HG02870 (cell line): ENCODE measurements at regions not wholly inside any gene's neighbourhood (a gene's known extent, or its start where the extent isn't known, plus 50 kb on each side); places are given as distances from the start of the nearest gene placed in this dataset.
"Not testable (repeated sequence)": the region's sequence is repeated elsewhere in the genome, so short reads cannot be mapped to it uniquely, and the experiment has no call there.

Experiments
- ATAC-seq: cut with Tn5 transposase; IDR thresholded peaks from one replicate; pipeline ENCODE4 v1.9.1; 2021; ENCODE audit warnings: mild to moderate bottlenecking, moderate library complexity; ENCODE audit not compliant: unreplicated experiment

DNA sequence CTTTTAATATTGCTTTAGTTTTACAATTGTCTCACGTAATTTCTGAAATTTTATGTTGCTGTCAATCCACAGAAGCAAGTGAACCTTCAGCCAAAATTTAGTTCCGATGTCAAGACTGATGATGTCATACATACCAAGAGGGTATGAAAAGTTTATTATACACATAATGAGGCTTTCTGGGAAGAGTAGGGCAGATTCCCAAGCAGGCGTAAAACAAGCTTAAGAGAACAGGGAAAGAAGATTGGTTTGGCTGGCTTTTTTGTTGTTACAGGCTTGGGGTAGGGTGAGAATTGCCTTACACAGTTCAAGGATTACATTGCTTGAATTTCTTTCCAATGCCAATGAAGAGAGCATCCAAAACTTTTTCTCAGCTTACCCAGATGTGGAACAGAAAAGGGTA lies 1962.9 kb upstream of the CDH6 start:
- no peak for ATAC-seq

- no peak for ATAC-seq
Observed at GRCh38 chr5:29229461-29229860, 1964.0 kb upstream of the CDH6 start.

- no peak for ATAC-seq
Observed at GRCh38 chr5:29218138-29218537, 1975.3 kb upstream of the CDH6 start.

- ATAC-seq: no peak
Observed at GRCh38 chr5:29214839-29215238, 1978.6 kb upstream of the CDH6 start.

GRCh38 chr5:29213475-29213874 lies 1980.0 kb upstream of the CDH6 start:
- no peak for ATAC-seq

- ATAC-seq: no peak
Observed at GRCh38 chr5:29208024-29208423, 1985.5 kb upstream of the CDH6 start.

- no peak for ATAC-seq
Observed at GRCh38 chr5:29203049-29203448, 1990.4 kb upstream of the CDH6 start.

DNA sequence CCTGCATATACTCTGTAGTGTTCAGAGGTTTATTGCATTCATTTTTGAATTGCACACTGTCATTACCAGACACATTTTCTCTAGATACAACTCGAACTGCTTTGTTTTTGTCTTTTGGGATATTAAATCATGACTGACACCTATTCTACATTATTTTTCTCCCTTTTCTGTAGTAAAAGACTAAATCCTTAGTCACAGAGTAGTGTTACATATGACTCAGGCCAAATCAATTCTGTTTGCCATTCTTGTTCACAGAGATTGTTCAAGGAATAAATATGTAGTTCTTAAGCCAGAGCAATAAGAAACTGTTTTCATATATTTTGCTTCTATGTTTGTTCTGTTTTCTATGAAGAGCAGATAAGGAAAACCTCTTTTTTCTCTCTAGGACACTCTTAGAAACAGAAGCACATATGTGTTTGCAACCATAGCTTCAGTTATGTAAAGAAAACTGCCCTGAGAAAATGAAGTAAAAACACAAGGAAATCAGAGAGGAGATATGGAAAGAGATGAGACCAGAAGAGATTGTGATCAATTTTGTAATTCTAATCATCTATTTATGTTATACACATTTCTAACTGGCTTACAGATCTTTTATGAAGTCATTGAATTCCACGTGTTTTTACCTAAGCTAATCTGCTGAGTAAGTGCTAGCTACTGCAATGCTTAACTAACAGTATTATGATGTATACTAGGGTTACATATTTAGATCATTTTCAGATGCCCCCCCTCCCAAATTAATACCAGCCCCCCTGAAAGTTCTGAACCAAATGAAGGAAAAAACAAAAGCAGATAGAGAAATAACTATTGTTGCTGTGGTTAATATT lies 1995.6 kb upstream of the CDH6 start:
- no peak for ATAC-seq

DNA sequence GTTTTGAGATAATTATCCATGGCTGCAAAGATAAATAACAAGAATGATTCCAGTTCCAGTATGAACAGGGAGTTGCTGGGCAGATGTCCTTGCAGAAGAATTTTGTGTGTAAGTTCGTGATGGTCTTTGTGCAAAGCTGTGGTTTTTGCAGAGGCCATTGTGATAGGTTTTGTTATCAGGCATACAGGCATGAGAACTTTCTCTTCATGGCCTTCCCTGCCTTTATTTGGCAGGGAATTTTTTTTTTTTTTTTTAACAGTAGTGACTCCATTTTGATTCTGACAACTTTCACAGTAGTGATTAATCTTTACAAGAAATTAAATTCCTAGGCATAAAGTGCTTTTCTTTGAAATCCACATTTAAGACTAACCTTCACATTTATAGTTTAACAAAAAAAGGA lies 1999.5 kb upstream of the CDH6 start:
- ATAC-seq: no peak

DNA sequence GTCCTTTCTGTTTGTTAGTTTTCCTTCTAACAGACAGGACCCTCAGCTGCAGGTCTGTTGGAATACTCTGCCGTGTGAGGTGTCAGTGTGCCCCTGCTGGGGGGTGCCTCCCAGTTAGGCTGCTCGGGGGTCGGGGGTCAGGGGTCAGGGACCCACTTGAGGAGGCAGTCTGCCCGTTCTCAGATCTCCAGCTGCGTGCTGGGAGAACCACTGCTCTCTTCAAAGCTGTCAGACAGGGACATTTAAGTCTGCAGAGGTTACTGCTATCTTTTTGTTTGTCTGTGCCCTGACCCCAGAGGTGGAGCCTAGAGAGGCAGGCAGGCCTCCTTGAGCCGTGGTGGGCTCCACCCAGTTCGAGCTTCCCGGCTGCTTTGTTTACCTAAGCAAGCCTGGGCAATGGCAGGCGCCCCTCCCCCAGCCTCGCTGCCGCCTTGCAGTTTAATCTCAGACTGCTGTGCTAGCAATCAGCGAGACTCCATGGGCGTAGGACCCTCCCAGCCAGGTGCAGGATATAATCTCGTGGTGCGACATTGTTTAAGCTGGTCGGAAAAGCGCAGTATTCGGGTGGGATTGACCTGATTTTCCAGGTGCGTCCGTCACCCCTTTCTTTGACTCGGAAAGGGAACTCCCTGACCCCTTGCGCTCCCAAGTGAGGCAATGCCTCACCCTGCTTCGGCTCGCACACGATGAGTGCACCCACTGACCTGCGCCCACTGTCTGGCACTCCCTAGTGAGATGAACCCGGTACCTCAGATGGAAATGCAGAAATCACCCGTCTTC lies 2002.0 kb upstream of the CDH6 start:
- not testable (repeated sequence) for ATAC-seq

GRCh38 chr5:29190398-29190797 lies 2003.1 kb upstream of the CDH6 start:
- not testable (repeated sequence) for ATAC-seq

GRCh38 chr5:29186380-29186779 lies 2007.1 kb upstream of the CDH6 start:
- ATAC-seq: not testable (repeated sequence)

GRCh38 chr5:29185558-29185957 lies 2007.9 kb upstream of the CDH6 start:
- no peak for ATAC-seq

- ATAC-seq: no peak
Observed at GRCh38 chr5:29175774-29176173, 2017.7 kb upstream of the CDH6 start.

DNA sequence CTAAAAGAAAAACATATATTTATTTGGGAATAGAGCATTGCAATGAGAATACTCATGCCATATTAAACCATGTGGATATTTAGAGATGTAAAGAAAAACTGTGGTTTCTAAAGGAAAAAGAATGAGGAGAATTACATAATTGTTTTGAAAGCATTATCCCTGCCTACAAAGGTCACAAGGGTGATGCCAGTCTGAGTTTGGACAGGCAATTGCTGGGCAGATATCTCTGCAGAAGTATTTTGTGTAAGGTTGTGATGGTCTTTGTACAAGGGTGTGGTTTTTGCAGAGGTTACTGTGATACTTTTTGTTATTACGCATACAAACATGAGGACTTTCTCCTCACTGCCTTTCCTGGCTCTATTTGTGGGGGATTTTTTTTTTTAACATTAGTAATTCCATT lies 2022.9 kb upstream of the CDH6 start:
- no peak for ATAC-seq

- ATAC-seq: no peak
Observed at GRCh38 chr5:29169886-29170285, 2023.6 kb upstream of the CDH6 start.

- ATAC-seq: no peak
Observed at GRCh38 chr5:29162297-29162696, 2031.2 kb upstream of the CDH6 start.

DNA sequence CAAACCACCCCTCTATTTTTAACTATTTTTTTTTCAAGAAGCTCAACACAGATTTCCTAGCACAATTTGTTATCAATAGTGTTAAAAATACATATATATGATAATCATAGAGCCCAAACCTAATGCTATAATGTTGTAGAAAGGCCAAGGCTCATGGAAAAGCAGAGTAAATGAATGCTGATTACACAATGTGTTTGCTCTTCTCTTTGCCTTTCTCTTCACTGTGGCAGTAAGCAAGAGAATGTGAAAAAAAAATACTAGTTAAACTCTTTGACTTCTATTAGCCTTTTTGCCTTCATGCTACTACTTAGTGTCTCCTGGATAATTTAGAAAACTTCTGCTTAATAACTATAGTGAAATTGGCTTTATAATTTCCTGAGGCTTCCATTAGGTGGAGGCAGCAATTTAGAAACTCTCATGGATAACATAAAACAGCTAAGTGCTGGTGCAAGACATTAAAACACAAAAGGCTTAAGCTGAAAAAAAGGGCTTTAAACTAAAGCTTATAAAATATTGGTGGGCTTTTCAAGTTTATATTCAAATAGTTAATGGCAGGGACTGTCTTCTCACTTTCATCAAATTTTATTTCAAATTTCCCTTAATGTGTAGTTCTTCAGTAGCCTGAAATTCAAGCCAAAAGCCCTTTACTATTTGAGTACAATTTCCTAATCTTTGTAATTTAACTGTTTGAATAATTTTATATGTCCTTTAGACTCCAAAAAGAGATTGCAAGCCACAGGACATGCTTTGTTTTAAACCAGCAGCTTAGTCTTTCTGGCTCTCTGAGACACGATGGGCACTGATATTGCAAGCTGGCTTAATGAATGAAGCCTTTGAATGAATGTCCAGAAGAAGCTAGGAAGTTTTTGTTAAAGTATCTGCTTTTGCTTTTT lies 2031.8 kb upstream of the CDH6 start:
- no peak for ATAC-seq

- ATAC-seq: no peak
Observed at GRCh38 chr5:29157975-29158374, 2035.5 kb upstream of the CDH6 start.

- no peak for ATAC-seq
Observed at GRCh38 chr5:29150840-29151239, 2042.6 kb upstream of the CDH6 start.

GRCh38 chr5:29148581-29148980 lies 2044.9 kb upstream of the CDH6 start:
- no peak for ATAC-seq
